ENCODE measurements at regions not wholly inside any gene's neighbourhood (a gene's known extent, or its start where the extent isn't known, plus 50 kb on each side); places are given as distances from the start of the nearest gene placed in this dataset.
A peak's percentile ranks its signal among the peaks of the same experiment; 100 is the strongest.

GRCh38 chr7:19587291-19587690 is 121.5 kb downstream of the POLR1F start:
- FAIRE-seq = no peak
- DNase-seq (ENCODE audit: insufficient read length, low spot score) = no peak
- TF ChIP-seq, protein P1, sequence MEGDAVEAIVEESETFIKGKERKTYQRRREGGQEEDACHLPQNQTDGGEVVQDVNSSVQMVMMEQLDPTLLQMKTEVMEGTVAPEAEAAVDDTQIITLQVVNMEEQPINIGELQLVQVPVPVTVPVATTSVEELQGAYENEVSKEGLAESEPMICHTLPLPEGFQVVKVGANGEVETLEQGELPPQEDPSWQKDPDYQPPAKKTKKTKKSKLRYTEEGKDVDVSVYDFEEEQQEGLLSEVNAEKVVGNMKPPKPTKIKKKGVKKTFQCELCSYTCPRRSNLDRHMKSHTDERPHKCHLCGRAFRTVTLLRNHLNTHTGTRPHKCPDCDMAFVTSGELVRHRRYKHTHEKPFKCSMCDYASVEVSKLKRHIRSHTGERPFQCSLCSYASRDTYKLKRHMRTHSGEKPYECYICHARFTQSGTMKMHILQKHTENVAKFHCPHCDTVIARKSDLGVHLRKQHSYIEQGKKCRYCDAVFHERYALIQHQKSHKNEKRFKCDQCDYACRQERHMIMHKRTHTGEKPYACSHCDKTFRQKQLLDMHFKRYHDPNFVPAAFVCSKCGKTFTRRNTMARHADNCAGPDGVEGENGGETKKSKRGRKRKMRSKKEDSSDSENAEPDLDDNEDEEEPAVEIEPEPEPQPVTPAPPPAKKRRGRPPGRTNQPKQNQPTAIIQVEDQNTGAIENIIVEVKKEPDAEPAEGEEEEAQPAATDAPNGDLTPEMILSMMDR (IDR thresholded peaks at IDR 0.05; ENCODE audit: insufficient read depth, missing control alignments) = peak; percentile 21

GRCh38 chr7:19585761-19586160 is 123.1 kb downstream of the POLR1F start:
- no peak for DNase-seq (ENCODE audit: insufficient read length, low spot score)
- TF ChIP-seq, protein P1 (IDR thresholded peaks at IDR 0.05; ENCODE audit: insufficient read depth, missing control alignments) = no peak
- no peak for FAIRE-seq

- FAIRE-seq (no peak), DNase-seq (ENCODE audit: insufficient read length, low spot score) (no peak)
- TF ChIP-seq, protein P1 (IDR thresholded peaks at IDR 0.05; ENCODE audit: insufficient read depth, missing control alignments) = no peak
These were observed 132.8 kb downstream of the POLR1F start for GRCh38 chr7:19575909-19576557.

GRCh38 chr7:19574131-19574530 is 134.7 kb downstream of the POLR1F start:
- TF ChIP-seq, protein P1 (IDR thresholded peaks at IDR 0.05; ENCODE audit: insufficient read depth, missing control alignments) = no peak
- DNase-seq (ENCODE audit: insufficient read length, low spot score) (no peak), FAIRE-seq (no peak)

DNA sequence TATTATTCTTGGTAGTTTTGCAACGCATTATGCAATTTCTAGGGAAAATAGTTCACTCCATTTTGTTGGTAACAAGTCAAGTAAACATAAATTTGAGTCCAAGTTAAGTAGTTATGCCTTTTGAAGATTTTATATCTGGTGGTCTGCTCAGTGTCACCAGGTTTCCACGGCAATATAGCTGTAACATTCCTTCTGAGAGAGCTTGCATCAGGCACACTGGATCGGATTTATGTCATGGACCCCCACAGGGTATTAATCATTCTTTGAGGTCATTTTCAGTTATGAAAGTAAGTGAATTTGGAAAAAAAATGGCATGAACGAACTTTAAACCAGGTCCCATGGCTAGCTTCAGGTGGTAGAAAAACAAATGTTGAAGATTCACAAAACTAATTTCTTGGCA is 136.3 kb downstream of the POLR1F start:
- FAIRE-seq = no peak
- DNase-seq (ENCODE audit: insufficient read length, low spot score) = no peak
- TF ChIP-seq, protein P1 (IDR thresholded peaks at IDR 0.05; ENCODE audit: insufficient read depth, missing control alignments) = no peak

DNA sequence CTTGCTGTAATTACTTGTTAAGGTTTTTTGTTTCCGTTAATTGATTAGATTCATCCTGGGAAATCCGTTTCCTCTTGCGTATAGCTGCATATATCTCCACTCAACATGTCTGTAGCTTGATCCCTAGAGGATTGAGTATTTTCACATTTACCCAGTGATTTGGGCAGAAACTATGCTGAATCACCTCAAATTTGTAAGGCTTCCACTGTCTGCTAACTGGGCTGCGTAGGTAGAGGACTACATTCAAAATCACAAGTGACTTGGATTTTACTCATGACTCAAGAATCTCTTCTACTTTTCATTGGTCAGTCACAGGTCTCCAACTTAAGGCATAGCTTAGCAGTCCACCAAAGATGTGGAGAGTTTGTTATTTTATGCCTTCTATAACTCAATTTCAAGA is 141.8 kb downstream of the POLR1F start:
- DNase-seq (ENCODE audit: insufficient read length, low spot score) (no peak), FAIRE-seq (no peak)
- TF ChIP-seq, protein P1 (IDR thresholded peaks at IDR 0.05; ENCODE audit: insufficient read depth, missing control alignments) = no peak

- DNase-seq (ENCODE audit: insufficient read length, low spot score) = no peak
- TF ChIP-seq, protein P1 (IDR thresholded peaks at IDR 0.05; ENCODE audit: insufficient read depth, missing control alignments) = no peak
- FAIRE-seq = no peak
These were observed 143.2 kb downstream of the POLR1F start for GRCh38 chr7:19565602-19566001.

Data from D721Med (cell line).